Type B pancreatic cell (in vitro differentiated cells): ENCODE measurements at regions not wholly inside any gene's neighbourhood (a gene's known extent, or its start where the extent isn't known, plus 50 kb on each side); places are given as distances from the start of the nearest gene placed in this dataset.
"Not testable (repeated sequence)": the region's sequence is repeated elsewhere in the genome, so short reads cannot be mapped to it uniquely, and the experiment has no call there.

Experiments used
- DNase-seq: peaks from one replicate; pipeline ENCODE4 v3.0.0; 2021; ENCODE audit warnings: mixed read lengths; ENCODE audit not compliant: unreplicated experiment; ENCODE audit errors: extremely low spot score
- H3K27ac Mint-ChIP-seq: 2 replicates; pipeline ENCODE4 v1.8.0; 2021; ENCODE audit warnings: mild to moderate bottlenecking, mixed read lengths
- H3K27me3 Mint-ChIP-seq: 2 replicates; pipeline ENCODE4 v1.8.0; 2021; ENCODE audit warnings: mixed read lengths
- H3K36me3 Mint-ChIP-seq: 2 replicates; pipeline ENCODE4 v1.8.0; 2021; ENCODE audit warnings: mixed read lengths
- H3K4me1 Mint-ChIP-seq: one replicate; pipeline ENCODE4 v1.8.0; 2021; ENCODE audit warnings: mixed read lengths; ENCODE audit not compliant: unreplicated experiment
- H3K4me3 Mint-ChIP-seq: 2 replicates; pipeline ENCODE4 v1.8.0; 2021; ENCODE audit warnings: mild to moderate bottlenecking, mixed read lengths
- H3K9me3 Mint-ChIP-seq: 2 replicates; pipeline ENCODE4 v1.8.0; 2021; ENCODE audit warnings: mixed read lengths
- CTCF ChIP-seq: fragments of 200-600 bp; sonication (generic); conservative IDR thresholded peaks from 2 replicates; pipeline ENCODE4 v1.5.0; 2021; ENCODE audit warnings: antibody characterized with exemption, mild to moderate bottlenecking

- no peak overlapping the region for H3K4me3 Mint-ChIP-seq
- no peaks in the 10 kb centered on the region for H3K27me3 Mint-ChIP-seq
- DNase-seq = no peak
- no peak for TF ChIP-seq CTCF
- no peak overlapping the region for H3K27ac Mint-ChIP-seq
- H3K36me3 Mint-ChIP-seq = no peaks in the 10 kb centered on the region
- no peaks in the 10 kb centered on the region for H3K4me1 Mint-ChIP-seq
- no peaks in the 10 kb centered on the region for H3K9me3 Mint-ChIP-seq
Observed at GRCh38 chr9:24820196-24820595, 274.5 kb upstream of the IZUMO3 start.

GRCh38 chr9:24817756-24818155 lies 272.1 kb upstream of the IZUMO3 start:
- DNase-seq = no peak

GRCh38 chr9:24816006-24816405 lies 270.3 kb upstream of the IZUMO3 start:
- DNase-seq = no peak
- no peak for TF ChIP-seq CTCF
- no peak overlapping the region for H3K4me3 Mint-ChIP-seq
- H3K27me3 Mint-ChIP-seq = no peaks in the 10 kb centered on the region
- H3K4me1 Mint-ChIP-seq = no peaks in the 10 kb centered on the region
- no peak overlapping the region for H3K27ac Mint-ChIP-seq
- no peaks in the 10 kb centered on the region for H3K9me3 Mint-ChIP-seq
- no peaks in the 10 kb centered on the region for H3K36me3 Mint-ChIP-seq

More at GRCh38 chr9:24817756-24818155, 272.1 kb upstream of the IZUMO3 start:
- Mint-ChIP-seq H3K27me3 (no peaks in the 10 kb centered on the region), H3K4me1 (no peaks in the 10 kb centered on the region), H3K36me3 (no peaks in the 10 kb centered on the region), H3K27ac (no peak overlapping the region), H3K4me3 (no peak overlapping the region), H3K9me3 (no peaks in the 10 kb centered on the region)
- no peak for TF ChIP-seq CTCF

GRCh38 chr9:24801344-24801743 lies 255.6 kb upstream of the IZUMO3 start:
- TF ChIP-seq CTCF = no peak
- no peak for DNase-seq
- H3K9me3 Mint-ChIP-seq = no peaks in the 10 kb centered on the region
- H3K4me1 Mint-ChIP-seq = no peaks in the 10 kb centered on the region
- H3K27me3 Mint-ChIP-seq = no peaks in the 10 kb centered on the region
- no peak overlapping the region for H3K4me3 Mint-ChIP-seq
- no peak overlapping the region for H3K27ac Mint-ChIP-seq
- no peaks in the 10 kb centered on the region for H3K36me3 Mint-ChIP-seq

- Mint-ChIP-seq H3K36me3 (no peaks in the 10 kb centered on the region), H3K4me3 (no peak overlapping the region), H3K27ac (no peak overlapping the region), H3K4me1 (no peaks in the 10 kb centered on the region), H3K9me3 (no peaks in the 10 kb centered on the region), H3K27me3 (no peaks in the 10 kb centered on the region)
- DNase-seq = no peak
- no peak for TF ChIP-seq CTCF
Observed at GRCh38 chr9:24793787-24794186, 248.1 kb upstream of the IZUMO3 start.

- no peak for DNase-seq
- Mint-ChIP-seq H3K9me3 (peaks cover 13% of the 10 kb centered on the region), H3K27ac (no peak overlapping the region), H3K4me3 (no peak overlapping the region), H3K27me3 (no peaks in the 10 kb centered on the region), H3K4me1 (no peaks in the 10 kb centered on the region), H3K36me3 (no peaks in the 10 kb centered on the region)
- TF ChIP-seq CTCF = no peak
Observed at GRCh38 chr9:24776226-24776625, 230.5 kb upstream of the IZUMO3 start.

- not testable (repeated sequence) for H3K36me3 Mint-ChIP-seq, H3K4me1 Mint-ChIP-seq, H3K4me3 Mint-ChIP-seq, DNase-seq, H3K27me3 Mint-ChIP-seq, H3K27ac Mint-ChIP-seq
- H3K9me3 Mint-ChIP-seq = peaks cover 18% of the 10 kb centered on the region
Observed at GRCh38 chr9:24774199-24774598, 228.5 kb upstream of the IZUMO3 start.
